GM18868 (cell line): ENCODE measurements at regions not wholly inside any gene's neighbourhood (a gene's known extent, or its start where the extent isn't known, plus 50 kb on each side); places are given as distances from the start of the nearest gene placed in this dataset.
"Not testable (repeated sequence)": the region's sequence is repeated elsewhere in the genome, so short reads cannot be mapped to it uniquely, and the experiment has no call there.

Experiments
- ATAC-seq: cut with Tn5 transposase; IDR thresholded peaks from one replicate; pipeline ENCODE4 v1.9.1; 2021; ENCODE audit warnings: mild to moderate bottlenecking, moderate library complexity; ENCODE audit not compliant: unreplicated experiment

DNA sequence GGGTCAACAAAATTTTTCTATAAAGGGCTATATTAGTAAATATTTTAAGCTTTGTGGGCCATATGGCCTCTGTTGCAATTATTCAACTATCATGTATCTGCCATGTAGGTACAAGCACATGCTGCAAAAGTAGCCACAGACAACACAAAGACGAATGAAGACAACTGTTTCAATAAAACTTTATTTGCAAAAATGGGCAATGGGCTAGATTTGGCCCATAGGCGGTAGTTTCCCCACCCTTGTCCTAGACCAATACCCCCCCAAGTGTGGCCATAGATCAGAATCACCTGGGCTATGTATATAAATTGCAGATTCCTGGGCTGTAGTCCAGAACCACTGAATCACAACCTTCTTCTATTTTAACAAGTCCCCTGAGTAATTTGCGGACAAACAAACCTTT is 331.0 kb upstream of the PSMD7 start:
- ATAC-seq = no peak

DNA sequence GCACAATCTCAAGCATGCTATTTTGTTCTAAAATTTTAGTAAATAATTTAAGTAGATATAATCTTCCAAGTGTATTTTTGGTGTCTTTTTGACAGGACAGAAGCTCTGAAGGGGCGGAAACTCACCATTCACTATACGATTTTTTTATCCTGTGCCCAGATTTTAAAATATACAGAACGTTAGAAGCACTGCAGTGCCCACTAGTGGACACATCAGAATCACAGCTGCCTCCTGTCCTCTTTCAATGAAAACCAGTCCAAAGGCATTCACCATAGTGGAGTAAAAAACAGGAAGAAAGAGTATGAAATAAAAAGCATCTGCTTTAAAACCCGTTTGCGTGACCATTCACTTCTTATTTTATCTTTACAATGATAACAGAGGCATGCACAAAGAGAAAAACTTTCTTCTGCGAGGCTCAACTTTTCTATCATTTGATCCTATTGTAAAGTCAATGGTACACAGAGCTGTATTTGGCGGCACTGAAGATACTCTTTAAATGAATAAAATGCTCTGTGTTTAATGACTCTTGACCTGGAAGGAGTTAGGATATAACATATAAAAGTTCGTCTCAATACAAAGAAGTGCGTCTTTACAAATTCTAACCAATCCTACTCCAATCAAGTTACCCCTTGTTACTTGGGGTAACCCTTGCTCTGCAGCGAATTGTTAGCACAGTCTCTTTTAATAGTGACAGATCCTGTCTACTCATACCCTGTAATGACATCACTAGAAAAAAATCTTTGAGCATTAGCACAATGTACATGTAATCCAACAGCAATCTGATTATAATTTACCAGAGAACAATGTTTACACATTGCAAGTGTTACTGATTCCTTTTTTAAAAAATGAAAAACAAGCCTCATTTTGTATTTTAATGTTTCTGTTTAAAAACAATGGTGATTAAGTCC is 339.8 kb upstream of the PSMD7 start:
- peak; percentile 56 for ATAC-seq

DNA sequence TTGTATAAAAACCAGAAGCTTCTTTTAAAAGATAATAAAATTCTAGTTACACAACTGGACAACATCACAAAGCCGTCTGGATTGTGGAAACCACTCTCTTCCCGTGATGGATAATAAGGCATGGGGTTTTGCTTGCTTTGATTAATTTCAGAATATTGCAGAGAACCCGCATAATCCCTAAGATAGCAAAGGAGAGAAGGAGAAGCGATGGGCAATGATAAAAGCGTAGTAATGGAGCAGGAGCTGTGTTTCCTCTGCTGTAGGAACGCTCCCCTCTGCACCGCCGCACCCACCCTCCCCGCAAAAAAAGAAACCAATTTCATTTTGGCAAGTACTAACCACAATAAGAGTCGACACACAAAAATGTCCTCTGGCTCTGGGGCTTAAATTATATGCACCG is 340.9 kb upstream of the PSMD7 start:
- ATAC-seq = no peak

DNA sequence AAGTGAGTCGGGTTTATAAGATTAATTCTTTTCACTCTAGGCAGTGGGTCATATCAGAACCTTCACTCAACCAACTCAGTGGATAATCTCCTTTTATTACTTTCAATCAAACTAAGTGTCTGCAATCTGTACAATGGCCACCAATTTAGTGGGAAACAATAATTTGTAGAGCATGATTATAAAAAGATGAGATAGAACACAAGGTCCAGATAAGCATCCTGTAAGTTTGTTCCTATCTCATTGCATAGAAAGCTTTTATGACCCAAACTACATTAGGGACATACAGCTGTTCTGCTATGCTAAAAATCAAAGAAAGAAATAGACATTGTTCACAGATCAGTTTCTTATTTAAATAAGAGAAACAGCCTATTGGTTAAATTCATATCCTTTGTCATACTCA is 341.4 kb upstream of the PSMD7 start:
- no peak for ATAC-seq

DNA sequence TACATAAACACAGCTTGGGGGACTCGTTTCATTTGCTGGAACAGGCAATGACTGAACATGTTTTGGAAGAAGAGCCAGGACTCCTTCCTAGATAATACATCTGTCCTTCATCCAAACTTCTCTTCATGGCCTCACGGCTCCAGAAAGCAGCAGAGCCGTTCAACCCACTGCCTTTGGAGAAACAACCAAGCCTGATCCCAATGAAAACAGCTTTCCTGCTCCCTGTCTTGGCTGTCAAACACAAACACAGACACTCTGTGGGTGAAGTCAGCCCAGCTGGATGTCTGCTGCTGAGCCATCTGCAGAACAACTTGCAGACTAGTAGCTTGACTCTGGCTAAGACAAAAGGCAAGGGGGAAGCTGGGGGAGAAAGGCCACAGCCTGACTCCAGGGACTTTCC is 345.1 kb upstream of the PSMD7 start:
- no peak for ATAC-seq

DNA sequence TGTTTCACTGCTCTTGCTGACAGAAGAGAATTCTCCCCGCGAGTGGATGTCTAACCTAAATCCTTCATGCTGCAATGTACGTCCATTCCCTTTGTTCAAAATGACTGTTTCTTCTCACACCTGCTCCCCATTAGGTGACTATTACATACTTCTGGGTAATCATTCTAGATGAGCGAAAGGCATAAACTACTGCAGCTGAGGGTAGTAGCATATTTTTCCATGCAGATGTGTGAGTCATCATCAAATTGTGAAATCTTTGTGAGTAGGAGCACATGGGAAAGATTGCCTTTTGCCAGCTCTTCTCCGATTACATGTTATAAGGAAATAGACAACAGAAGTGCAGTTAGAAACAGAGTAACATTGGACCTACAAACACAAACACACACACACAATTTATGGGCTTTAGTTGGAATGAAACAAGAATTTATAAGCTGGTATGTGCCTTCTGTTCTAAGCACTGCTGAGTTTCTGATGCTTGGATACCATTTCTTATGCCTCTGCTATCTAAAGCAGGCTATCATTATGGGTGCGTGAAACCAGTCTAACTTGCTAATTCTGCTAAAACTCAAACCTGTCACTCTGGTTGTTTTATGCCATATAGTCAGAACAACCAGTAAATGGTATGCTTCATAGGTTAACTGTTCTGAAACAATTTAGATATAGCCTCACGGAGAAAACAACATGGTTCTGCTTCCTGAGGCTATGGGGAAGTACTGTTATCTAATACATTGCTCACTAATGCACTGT is 346.9 kb upstream of the PSMD7 start:
- no peak for ATAC-seq

DNA sequence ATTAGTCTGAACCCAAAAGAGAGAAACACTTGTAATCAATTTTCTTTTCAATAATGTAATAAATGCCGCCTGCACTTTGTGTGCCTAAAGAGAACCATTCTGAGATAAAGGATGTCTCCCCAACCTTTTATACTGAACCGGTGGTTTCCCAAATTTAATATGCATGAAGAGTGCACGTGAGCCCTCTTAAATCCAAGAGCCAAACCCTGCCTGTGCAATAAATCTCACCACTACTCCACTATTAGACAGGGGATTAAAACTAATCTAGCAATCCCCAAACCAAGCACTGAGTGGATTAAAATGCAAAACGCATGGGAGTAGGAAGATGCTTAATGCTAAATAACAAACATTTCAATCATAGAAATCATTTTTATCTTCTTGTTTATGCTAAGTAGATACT is 351.0 kb upstream of the PSMD7 start:
- no peak for ATAC-seq

DNA sequence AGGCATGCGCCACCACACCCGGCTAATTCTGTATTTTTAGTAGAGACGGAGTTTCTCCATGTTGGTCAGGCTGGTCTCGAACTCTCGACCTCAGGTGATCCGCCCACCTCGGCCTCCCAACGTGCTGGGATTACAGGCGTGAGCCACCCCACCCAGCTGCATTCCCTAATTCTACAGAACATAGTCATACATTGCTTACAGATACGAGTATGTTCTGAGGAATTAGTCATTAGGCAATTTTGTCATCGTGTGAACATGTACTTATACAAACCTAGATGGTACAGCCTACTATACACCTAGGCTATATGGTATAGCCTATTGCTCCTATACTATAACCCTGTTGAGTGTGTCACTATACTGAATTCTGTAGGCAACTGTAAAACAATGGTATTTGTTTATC is 353.4 kb upstream of the PSMD7 start:
- ATAC-seq = not testable (repeated sequence)

DNA sequence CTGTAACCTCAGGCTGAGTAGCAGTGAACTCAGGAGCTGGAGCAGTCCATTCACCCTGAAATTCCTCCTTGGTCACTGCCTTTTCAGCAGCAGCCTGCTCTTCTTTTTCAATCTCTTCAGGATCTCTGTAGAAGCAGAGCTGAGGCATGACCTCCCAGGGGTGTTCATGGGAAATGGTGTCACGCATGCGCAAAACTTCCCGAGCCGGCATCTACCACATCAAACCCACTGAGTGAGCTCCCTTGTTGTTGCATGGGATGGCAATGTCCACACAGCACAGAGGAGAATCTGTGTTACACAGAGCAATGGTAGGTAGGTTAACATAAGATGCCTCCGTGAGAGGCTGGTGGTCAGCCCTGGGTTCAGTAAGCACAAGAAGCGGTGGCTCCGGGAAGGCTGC is 355.8 kb upstream of the PSMD7 start:
- not testable (repeated sequence) for ATAC-seq

DNA sequence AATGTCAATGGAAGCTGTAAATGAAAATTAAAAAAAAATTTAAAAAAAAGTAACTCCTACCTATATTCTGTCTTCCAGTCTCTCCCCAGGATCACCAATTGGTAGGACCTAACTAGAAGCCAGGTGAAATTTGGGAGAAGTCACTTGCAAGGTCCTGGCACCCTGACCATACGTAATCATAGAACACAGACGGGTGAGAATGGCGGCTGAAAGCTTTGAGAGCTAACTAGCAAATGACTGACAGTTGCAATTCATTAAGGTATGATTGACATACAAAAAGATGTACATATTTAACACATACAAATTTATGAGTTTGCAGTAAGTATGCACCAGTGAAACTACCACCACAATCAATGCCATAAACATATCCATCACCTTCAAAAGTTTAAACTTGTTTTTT is 372.7 kb upstream of the PSMD7 start:
- ATAC-seq = no peak

DNA sequence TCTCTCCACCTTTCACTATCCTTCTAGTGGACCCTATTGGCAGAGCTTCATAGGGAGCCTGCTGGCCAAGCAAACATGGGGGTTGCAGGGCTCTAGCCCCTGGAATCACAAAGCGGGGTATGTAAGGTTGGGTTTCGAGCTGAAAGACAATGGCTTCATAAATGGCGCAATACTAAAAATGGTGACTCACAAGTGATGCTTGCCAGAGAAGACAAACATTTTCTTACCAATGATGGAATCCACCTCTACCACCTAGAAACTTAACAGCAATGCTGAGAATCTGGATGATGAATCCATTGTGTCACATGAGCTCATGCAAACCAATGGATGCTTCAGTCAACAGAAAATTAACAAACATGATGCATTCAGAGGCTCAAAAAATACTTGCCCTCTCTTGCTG is 375.3 kb upstream of the PSMD7 start:
- no peak for ATAC-seq

DNA sequence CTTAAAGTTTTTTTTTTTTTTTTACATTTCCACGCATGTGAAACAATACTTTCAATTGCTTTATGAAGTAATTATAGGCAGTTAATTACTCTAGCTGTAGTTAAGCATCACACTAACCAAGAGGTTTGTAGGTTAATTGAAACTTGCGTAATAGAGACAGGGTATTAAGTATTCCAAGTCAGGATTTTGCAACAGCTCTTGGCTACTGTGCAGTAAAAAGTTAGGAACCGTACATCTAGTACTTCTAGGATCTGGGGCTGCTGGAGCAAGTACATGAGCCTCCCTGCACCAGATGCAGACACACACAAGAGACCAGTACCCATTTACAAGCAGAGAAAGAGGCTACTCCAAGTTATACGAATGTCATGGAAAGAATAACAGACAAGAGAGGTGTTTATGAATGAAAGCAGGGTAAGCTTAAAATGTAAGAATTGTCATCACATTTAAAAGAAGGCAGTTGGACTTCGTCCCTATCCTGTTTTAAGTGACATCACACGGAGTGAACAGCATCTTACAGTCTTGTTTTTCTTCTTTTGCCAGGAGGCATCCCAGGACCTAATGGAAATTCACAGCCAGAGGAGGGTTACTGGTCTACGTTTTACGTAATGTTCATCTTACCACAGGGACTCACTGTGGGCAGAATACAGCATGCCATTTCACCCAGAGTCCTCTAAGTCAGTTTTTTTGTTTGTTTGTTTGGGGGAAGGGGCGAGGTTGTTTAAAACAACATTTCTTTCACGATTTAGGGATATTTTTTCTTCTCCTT is 379.6 kb upstream of the PSMD7 start:
- ATAC-seq = no peak

DNA sequence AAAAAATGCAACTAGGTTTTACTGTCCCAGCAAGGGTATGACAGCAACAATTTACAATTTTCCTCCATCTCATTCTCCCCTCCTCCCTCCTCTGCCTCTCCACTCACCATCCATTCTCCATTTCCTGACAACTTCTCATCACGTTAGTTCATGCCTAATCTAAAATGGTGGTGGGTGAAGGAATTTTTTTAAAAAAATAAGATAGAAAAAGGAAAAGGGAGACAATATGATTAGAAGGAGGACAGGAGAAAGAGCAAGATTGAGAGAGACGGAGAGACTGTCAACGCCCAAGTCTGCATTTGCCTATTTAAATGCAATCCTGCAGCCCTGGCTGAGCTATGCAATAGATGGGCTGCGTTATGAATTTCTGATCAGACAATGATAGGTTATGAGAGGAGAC is 380.7 kb upstream of the PSMD7 start:
- ATAC-seq = no peak

DNA sequence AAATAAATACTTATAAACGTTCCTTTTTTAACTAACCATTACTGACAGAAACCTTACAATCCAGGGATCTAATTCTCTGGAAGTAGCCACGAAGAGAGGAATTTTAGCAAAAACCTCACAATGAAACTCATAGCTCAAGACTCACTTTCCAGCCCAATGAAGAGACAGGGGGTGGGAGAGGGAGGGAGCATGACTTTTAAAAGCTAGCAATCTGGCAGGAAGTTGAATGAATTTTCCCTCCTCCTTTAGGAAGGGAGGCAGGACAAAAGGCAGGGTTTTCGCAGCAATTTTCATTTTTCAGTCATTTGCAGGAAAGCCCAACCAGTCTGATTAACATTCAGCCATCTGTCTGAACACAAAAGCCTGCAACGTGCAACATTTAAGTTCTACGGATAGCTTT is 381.5 kb upstream of the PSMD7 start:
- ATAC-seq = no peak

DNA sequence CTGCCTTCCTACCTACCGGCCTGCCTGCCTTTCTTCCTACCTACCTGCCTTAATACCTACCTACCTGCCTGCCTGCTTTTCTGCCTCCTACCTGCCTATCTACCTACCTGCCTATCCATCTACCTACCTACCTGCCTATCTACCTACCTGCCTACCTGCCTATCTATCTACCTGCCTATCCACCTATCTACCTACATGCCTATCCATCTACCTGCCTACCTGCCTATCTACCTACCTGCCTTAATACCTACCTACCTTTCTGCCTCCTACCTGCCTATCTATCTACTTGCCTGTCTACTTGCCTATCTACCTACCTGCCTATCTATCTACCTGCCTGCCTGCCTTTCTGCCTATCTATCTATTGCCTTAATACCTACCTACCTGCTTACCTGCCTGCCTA is 383.8 kb upstream of the PSMD7 start:
- no peak for ATAC-seq

DNA sequence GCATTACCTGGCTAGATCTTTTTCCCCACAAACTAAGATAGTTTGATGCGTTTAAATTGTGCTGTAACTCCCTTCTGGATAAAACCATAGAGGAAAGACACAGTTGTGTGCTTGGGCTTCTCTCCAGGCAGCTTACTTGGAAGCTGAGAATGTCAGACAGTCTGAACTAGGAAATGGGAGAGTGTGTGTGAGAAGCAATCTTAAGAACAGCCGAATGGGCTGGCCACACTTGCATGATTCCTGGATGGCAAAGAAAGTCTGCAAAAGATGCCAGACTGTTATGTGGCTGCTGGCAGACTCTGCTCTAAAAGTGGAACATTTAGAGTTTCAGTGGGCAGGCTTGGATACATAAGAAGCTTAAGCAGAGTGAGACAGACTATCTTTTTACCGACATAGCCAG is 384.3 kb upstream of the PSMD7 start:
- ATAC-seq = no peak

DNA sequence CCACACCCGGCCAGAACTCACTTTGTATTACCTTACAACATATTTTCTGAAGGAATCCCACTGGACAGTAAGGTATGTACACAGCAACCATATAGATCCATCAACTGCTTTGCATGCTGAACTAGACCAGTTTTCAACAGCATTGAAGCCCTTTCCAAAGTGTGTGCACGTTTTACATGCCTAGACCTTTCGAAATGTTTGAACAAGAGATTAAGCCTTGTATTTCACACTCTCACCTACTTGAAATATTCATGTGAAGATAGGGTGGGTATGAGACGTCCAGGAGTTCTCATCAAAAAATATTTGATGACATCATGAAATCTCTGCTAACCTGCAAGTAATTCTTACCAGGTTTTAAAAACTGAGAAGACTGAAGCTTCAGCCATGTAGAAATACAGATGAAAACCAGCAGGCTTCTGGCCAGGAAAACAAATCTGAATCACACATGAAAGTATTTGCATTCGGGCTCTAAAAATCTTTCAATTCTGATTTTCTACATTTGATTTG is 387.0 kb upstream of the PSMD7 start:
- no peak for ATAC-seq

DNA sequence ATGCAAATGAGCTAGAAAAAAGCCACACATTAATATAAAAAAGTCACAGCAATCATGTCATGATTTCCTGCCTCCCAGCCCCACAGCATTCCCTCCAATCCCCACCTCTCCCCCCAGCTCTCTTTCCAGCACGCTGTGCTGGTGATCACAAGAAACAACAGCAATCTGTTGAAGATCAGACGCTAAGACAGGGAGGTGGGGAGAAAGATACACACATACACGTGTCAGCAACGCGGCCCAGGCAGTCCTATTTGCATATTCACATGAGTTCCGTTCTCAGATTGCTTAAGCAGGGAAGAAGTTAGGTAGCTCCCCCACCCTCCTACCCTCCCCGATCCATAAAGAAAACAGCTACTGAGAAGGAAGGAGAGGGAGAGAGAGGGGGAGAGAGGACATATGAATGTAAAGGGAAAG is 405.5 kb upstream of the PSMD7 start:
- ATAC-seq = no peak

DNA sequence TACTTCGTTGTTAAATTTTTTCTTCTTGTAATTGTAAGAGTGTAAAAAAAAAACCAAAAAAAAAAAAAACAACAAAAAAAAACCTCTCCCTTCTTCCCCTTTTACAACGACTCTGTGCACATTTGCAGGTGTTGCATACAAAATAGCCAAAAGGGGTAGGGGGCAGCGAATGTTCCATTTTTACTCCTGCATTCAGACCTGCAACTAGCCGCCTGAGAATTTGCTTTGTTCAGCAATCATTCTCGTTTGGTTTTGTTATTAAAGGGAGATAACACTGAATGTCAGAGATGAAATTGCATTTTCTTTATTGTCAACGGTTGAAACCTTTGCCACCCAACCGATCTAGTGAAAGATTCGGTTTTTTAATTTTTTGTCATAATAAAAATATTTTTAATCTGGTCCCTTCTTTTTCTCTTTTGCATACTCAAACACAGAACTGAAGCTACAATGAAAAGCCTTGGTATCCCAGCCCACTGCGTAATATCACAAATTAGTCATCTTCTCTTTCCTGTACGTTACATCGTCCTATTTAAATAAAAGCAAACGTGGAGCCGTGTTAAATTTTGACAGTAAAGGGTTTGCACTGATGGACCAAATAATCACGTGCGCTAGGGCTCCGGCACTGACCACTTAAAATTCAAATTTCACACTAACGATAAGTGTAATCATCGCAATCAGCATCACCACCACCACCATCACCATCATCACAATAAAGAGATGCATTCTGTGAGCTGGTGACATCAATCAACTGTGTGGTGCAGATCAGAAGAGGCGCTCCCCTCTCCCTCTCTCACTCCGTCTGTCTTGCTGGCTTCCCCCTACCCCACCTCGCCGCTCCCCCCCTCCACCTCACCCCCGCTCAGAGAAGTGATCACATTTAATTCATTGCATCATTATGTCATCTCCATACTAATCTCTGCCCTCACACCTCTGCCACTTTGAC is 406.2 kb upstream of the PSMD7 start:
- no peak for ATAC-seq

DNA sequence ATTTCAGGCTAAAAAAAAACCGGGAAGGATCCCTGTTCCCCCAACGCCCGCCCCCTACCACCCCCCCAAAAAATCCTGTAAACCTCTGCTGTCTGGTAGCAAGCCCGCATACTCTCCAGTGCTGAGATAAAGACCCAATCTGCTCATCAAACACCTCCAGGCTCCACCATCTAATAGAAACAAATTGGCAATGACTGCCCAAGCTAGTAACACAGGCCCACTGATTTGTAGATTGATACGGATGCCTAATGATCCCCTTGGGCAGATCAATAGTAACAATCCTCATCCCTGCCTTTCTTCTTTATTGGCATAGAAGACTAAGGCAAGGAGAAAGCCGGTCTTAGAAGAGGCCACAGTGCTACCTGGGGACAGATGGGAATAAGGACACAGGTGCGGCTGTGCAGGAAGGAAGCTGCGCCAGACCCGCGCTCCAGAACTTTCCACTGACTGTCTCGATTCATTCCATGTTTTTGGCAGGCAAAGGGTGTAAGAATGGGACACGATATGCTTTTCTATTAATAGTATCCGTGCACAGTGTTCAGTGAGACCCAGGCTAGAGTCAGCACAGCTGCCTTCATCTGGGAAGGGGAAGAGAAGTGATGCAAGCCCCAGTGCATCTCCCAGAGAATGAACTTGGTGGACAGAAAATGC is 407.6 kb upstream of the PSMD7 start:
- no peak for ATAC-seq
